GM12878 (cell line): ENCODE measurements at regions not wholly inside any gene's neighbourhood (a gene's known extent, or its start where the extent isn't known, plus 50 kb on each side); places are given as distances from the start of the nearest gene placed in this dataset.

Experiments
- ATAC-seq: fragments of 200-7000 bp; cut with Tn5 transposase; 3 replicates; pipeline ENCODE4 v1.9.1; 2020; ENCODE audit warnings: mild to moderate bottlenecking, moderate library complexity
- BruUV-seq: library from RNA; stranded (reverse); fragments of 400-500 nt; replicated peaks from 2 replicates; lab custom pipeline; 2021; lab: Mats Ljungman, UMichigan
- CTCF ChIA-PET: fragments of 300-600 bp; sonication (Branson Sonifier 250); formaldehyde crosslinking; extraction: SDS; loops from one replicate; lab custom pipeline; 2021; ENCODE audit warnings: inconsistent platforms; lab: Yijun Ruan, JAX
- POLR2A ChIA-PET: fragments of 350-600 bp; formaldehyde crosslinking; extraction: SDS; loops from one replicate; lab custom pipeline; 2021; ENCODE audit warnings: inconsistent platforms; lab: Charles Lee
- RAD21 ChIA-PET: fragments of 300-600 bp; sonication (Branson Sonifier 250); formaldehyde crosslinking; loops from one replicate; lab custom pipeline; 2023; ENCODE audit warnings: antibody characterized with exemption; ENCODE audit not compliant: unreplicated experiment; lab: Charles Lee
- SMC1A ChIA-PET: fragments of 300-600 bp; sonication (Branson Sonifier 250); formaldehyde crosslinking; loops from one replicate; lab custom pipeline; 2023; ENCODE audit not compliant: unreplicated experiment, uncharacterized antibody; lab: Charles Lee
- DNase-seq: peaks from one replicate; pipeline ENCODE4 v3.0.0-alpha.2; 2011; ENCODE audit warnings: low read depth, low spot score
- FAIRE-seq: peaks from 3 replicates; lab custom pipeline; 2011; peaks lifted over from hg19 to GRCh38; lab: Jason Lieb, UNC
- H2AFZ ChIP-seq: 2 replicates; pipeline ENCODE4 v1.6.0; 2011; ENCODE audit warnings: low read depth, low read length, control low read depth; ENCODE audit not compliant: control insufficient read depth
- H3K27ac ChIP-seq: 2 replicates; pipeline ENCODE4 v1.5.1; 2011; ENCODE audit warnings: control low read depth; ENCODE audit not compliant: control insufficient read depth, insufficient read depth
- H3K27me3 ChIP-seq, 2 experiments: replicated peaks in 1 of 2; 2 replicates each; pipeline versions ENCODE4 v1.6.0 to v1.6.1; 2011; ENCODE audit warnings: low read length in 1 of 2; ENCODE audit not compliant: control insufficient read depth in 2 of 2, insufficient read depth in 2 of 2
- H3K36me3 ChIP-seq, 2 experiments: 2 replicates each; pipeline ENCODE4 v1.5.1; 2011; ENCODE audit warnings: low read length in 1 of 2; ENCODE audit not compliant: control insufficient read depth in 2 of 2, insufficient read depth in 2 of 2
- H3K4me1 ChIP-seq: 2 replicates; pipeline ENCODE4 v1.6.1; 2011; ENCODE audit warnings: mild to moderate bottlenecking, low read length, moderate library complexity, mixed read lengths; ENCODE audit not compliant: control insufficient read depth, insufficient read depth
- H3K4me2 ChIP-seq: 2 replicates; pipeline ENCODE4 v1.6.0; 2011; ENCODE audit warnings: control low read depth; ENCODE audit not compliant: control insufficient read depth, insufficient read depth
- H3K4me3 ChIP-seq: fragments of 200-600 bp; sonication (generic); 2 replicates; pipeline ENCODE4 v1.5.1; 2016
- H3K79me2 ChIP-seq: 2 replicates; pipeline ENCODE4 v1.6.0; 2011; ENCODE audit warnings: low read length; ENCODE audit not compliant: control insufficient read depth, insufficient read depth
- H3K9ac ChIP-seq: 2 replicates; pipeline ENCODE4 v1.8.0; 2011; ENCODE audit warnings: low read length, control low read depth, mixed read lengths; ENCODE audit not compliant: control insufficient read depth, insufficient read depth
- H3K9me3 ChIP-seq: replicated peaks from 3 replicates; pipeline ENCODE4 v1.5.1; 2011; ENCODE audit warnings: mild to moderate bottlenecking, low read length; ENCODE audit not compliant: control insufficient read depth, insufficient read depth
- H4K20me1 ChIP-seq: 2 replicates; pipeline ENCODE4 v1.6.0; 2011; ENCODE audit not compliant: control insufficient read depth, insufficient read depth
- CBX3 ChIP-seq: fragments of 200-600 bp; sonication (generic); IDR thresholded peaks from 2 replicates; pipeline ENCODE4 v1.6.1; 2016; ENCODE audit warnings: low read depth, borderline replicate concordance
- KAT2A ChIP-seq: conservative IDR thresholded peaks from 2 replicates; pipeline ENCODE4 v1.6.1; 2011; ENCODE audit warnings: low read depth, low read length; ENCODE audit not compliant: control insufficient read depth
- MLLT1 ChIP-seq: fragments of 450-650 bp; IDR thresholded peaks from 2 replicates; pipeline ENCODE4 v1.6.1; 2016; ENCODE audit warnings: mild to moderate bottlenecking
- PAX5 ChIP-seq: IDR thresholded peaks from 2 replicates; pipeline ENCODE4 v1.6.1; 2011; ENCODE audit warnings: low read depth, low read length, borderline replicate concordance
- POU2F2 ChIP-seq: IDR thresholded peaks from 3 replicates; pipeline ENCODE4 v1.6.1; 2011; ENCODE audit warnings: low read depth, mild to moderate bottlenecking, low read length, borderline replicate concordance
- SIX5 ChIP-seq: IDR thresholded peaks from 2 replicates; pipeline ENCODE4 v1.6.1; 2011; ENCODE audit warnings: mild to moderate bottlenecking, low read depth, low read length, moderate library complexity; ENCODE audit not compliant: severe bottlenecking
- SMAD5 ChIP-seq: IDR thresholded peaks from 2 replicates; pipeline ENCODE4 v1.6.1; 2016; ENCODE audit warnings: antibody characterized with exemption, low read depth
- TBL1XR1 ChIP-seq: IDR thresholded peaks from 2 replicates; pipeline ENCODE4 v1.6.1; 2012; ENCODE audit warnings: low read depth, low read length, improper control_type of control experiment
- YY1 ChIP-seq: IDR thresholded peaks from 2 replicates; pipeline ENCODE4 v1.6.1; 2011; ENCODE audit warnings: low read depth, mild to moderate bottlenecking, low read length
- ZBED1 ChIP-seq: IDR thresholded peaks from 2 replicates; pipeline ENCODE4 v1.6.1; 2016; ENCODE audit warnings: borderline replicate concordance
- ZSCAN29 ChIP-seq: fragments of 450-650 bp; IDR thresholded peaks from 2 replicates; pipeline ENCODE4 v1.6.1; 2017; ENCODE audit warnings: mild to moderate bottlenecking, moderate library complexity
- WGBS: methylation state at CpG from one replicate; pipeline ENCODE4 v1.1.6; 2016; ENCODE audit warnings: low lambda C conversion rate; ENCODE audit not compliant: insufficient replicate concordance, insufficient coverage; ENCODE audit errors: missing lambda C conversion rate; 5-methylcytosine and 5-hydroxymethylcytosine counted together
- in situ Hi-C: fragments of 300-500 bp; cut with MboI; formaldehyde crosslinking; loops from 9 replicates; pipeline ENCODE4 v1.14.3; 2018; ENCODE audit warnings: mixed read lengths
- intact Hi-C: fragments of 100-400 bp; cut with micrococcal nuclease; formaldehyde crosslinking; loops from one replicate; pipeline ENCODE4 v1.14.2; 2022; ENCODE audit not compliant: unreplicated experiment

DNA sequence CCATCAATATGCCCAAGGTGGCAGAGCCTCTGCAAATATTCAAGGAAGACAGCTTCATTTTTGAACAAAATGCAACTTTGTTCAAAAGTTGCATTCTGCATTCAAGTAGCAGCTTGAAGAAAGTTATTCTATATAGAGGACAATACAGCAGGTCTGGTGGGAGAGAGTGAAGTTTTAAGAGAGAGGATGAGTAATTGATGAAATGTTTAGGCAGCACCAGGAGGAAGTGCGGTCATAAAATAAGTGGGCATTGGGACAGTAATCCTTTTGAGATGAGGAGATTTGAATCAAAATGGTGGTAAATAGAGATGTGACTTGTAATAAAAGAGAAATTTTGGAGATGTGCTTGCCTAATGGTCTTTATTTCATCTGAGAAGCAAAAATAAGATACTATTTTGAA is 607.3 kb upstream of the ZNF385D start:
- H3K36me3 ChIP-seq = no peaks in the 10 kb centered on the region
- H3K27me3 ChIP-seq = no peaks in the 10 kb centered on the region; a peak in 1 of 4 replicates
- DNase-seq (no peak), FAIRE-seq (no peak), ATAC-seq (no peak)
- H3K9ac ChIP-seq = no peak overlapping the region
- H3K4me2 ChIP-seq = no peak overlapping the region
- H3K4me1 ChIP-seq = no peaks in the 10 kb centered on the region
- no peaks in the 10 kb centered on the region for H4K20me1 ChIP-seq
- RAD21 ChIA-PET = no interaction called here
- no TSS peak for BruUV-seq
- CTCF ChIA-PET = interaction anchor here (0.7 kb wide), 1 partner anchor 557 kb away, joined by 3 read pairs; no protein-coding TSS in a partner anchor
- 12% methylated on average over 1 of the region's 1 CpG for WGBS
- POLR2A ChIA-PET = no interaction called here
- in situ Hi-C loops = no loop called here
- no peak for TF ChIP-seq SMAD5
- TF ChIP-seq KAT2A = no peak
- no peak for TF ChIP-seq PAX5
- no peak for TF ChIP-seq MLLT1
- TF ChIP-seq ZBED1 = no peak
- no peak for TF ChIP-seq ZSCAN29
- no peak for TF ChIP-seq POU2F2
- TF ChIP-seq TBL1XR1 = no peak
- TF ChIP-seq YY1 = no peak
- TF ChIP-seq CBX3 = no peak
- TF ChIP-seq SIX5 = no peak
- no peak overlapping the region for H2AFZ ChIP-seq
- no peak overlapping the region for H3K4me3 ChIP-seq
- H3K27ac ChIP-seq = no peak overlapping the region
- intact Hi-C loops = no loop called here
- SMC1A ChIA-PET = no interaction called here
- H3K9me3 ChIP-seq = no peaks in the 10 kb centered on the region
- no peaks in the 10 kb centered on the region for H3K79me2 ChIP-seq
